T-helper 1 cell (primary cell): ENCODE measurements at regions not wholly inside any gene's neighbourhood (a gene's known extent, or its start where the extent isn't known, plus 50 kb on each side); places are given as distances from the start of the nearest gene placed in this dataset.
"Not testable (repeated sequence)": the region's sequence is repeated elsewhere in the genome, so short reads cannot be mapped to it uniquely, and the experiment has no call there.

Source experiments
- DNase-seq, 5 donors: peaks; one replicate each; pipeline ENCODE4 v3.0.0-alpha.2; 2012 to 2020

DNA sequence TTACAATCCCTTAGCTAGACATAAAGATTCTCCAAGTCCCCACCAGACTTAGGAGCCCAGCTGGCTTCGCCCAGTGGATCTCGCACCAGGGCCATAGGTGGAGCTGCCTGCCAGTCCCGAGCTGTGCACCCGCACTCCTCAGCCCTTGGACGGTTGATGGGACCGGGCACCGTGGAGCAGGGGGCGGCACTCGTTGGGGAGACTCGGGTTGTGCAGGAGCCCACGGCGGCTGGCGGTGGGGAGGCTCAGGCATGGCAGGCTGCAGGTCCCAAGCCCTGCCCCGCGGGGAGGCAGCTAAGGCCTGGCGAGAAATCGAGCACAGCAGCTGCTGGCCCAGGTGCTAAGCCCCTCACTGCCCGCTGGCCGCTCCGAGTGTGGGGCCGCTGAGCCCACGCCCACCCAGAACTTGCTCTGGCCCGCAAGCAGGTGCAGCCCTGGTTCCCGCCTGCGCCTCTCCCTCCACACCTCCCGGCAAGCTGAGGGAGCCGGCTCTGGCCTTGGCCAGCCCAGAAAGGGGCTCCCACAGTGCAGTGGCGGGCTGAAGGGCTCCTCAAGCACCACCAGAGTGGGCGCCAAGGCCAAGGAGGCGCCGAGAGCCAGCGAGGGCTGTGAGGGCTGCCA lies 275.0 kb upstream of the PDE3A start:
- DNase-seq, result not testable (repeated sequence)

DNA sequence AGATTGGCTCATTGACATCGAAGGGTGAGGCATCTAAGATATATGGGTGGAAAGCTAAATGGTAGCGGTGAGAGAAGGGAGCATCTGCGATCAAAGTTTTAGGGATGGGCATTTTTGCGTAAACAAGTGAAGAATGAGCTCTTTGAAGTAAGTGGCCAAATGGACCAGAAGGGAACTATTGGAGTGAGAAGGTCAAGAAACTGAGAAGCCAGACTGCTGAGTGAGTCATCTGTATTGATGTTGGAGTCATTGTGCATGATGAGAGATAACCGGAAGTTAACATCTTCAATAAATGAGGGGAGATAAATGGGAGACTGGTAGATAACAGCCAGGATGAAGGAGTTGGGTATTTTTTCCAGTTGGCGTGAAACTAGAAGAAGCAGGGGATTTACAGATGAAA lies 271.9 kb upstream of the PDE3A start:
- DNase-seq, result no peak

DNA sequence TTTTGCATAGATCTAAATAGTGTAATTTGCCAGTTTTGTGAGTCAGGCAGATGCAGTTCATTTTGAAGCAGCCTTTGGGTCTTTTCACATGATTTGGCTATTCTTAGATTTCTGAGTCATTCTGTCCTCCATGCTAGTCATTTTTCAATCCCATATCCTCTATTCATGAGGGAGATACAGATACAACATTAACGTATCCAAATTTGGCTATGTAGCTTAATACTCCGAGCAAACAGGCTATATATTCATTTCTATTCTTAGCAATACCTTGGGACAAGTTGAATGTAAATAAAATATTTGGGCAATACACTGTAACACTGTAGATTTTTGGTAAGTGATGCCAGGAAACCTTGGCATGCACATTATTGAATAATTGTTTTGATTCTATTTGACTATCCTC lies 270.7 kb upstream of the PDE3A start:
- no peak for DNase-seq

DNA sequence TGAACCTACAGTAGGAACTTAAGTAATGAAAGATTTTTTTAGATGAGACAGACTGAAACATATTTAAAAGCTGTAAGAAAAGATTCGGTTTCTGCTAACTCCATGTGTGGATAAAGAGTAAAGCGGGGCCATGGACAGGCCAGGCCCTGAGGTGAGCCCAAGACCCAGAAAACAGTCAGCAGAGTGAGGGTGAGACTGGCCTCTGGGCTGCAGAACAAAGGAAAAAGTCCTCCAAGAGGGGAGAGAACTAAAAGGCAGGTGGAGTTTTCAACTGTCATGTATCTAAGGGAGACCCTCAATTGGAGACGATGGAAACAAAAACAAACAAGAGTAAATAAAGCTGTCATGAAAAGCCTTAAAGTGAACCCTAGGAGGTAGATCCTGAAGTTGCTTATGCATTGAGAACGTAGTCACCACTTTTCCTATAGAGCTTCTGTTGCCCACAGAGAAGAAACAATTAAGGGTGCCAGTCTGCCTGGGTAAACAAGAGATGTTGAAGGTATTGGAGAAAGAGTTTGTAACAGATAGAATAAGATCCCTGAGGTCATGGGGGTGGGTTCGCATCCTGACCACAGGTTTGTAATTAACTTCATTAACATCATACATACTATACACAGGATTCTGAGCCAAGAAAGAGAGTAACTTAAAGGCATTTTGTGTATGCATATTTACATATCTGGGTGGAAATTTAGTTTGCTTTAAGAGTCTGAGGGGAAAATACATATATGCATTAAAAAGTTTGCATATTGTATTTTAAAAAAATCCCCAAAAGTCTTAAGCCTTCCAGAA lies 268.7 kb upstream of the PDE3A start:
- no peak for DNase-seq

DNA sequence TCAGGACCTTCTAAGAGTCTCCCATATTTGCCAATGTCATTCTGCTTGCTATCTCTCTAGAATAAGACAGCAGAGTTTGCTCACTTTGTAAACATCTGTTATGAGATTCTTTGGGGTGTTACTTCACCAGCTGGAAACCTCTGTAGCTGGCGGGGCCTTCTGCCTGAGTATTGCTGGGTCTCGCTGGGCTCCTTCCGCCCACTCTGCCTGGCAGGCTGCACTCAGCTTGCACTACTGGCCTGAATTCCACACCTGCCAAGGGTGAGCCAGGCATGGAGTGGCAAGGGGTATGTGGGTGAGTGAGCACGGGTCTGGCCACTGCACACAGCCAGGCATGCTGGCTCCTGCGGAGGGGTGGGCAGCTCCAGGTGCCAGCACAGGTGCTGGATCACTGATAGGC lies 267.3 kb upstream of the PDE3A start:
- no peak for DNase-seq

DNA sequence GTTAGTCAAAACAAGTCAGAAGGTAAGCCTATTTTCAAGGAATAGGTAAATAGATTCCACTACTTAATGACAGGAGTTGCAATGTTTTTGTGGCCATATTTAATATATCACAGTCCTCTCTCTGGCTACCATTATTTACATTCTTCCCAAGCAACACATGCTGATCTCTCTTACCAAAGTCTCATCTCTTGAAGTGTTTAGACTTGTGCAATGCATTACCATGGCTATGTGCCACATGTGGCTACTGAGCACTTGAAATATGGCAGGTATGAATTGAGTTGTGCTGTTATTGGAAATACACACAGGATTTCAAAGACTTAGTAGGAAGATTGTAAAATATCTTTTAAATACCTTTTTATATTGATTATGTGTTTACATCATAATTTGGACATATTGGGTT lies 262.4 kb upstream of the PDE3A start:
- no peak for DNase-seq

DNA sequence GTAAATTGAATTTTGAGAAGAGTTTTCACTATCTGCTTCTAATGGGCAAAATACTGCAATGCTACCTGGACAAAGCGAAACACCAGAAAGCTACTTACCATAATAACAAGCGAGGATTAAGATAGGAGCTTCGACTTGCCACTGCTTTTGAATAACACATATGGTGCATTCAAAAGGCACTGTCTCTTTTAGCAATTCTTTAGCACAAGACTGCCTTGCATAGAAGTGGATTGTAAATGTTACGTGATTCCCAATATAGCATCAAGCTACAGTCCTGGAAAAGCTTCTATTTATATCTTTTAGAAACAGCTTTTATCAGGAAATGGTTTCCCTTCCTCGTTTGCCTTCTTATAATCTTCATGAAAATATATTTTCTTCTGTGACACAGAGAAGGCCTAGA lies 258.7 kb upstream of the PDE3A start:
- DNase-seq, result no peak

DNA sequence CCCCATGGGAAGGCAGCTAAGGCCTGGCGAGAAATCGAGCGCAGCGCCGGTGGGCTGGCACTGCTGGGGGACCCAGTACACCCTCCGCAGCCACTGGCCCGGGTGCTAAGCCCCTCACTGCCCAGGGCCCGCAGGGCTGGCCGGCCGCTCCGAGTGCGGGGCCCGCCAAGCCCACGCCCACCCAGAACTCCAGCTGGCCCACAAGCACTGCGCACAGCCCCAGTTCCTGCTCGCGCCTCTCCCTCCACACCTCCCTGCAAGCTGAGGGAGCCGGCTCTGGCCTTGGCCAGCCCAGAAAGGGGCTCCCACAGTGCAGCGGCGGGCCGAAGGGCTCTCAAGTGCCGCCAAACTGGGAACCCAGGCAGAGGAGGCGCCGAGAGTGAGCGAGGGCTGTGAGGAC lies 253.0 kb upstream of the PDE3A start:
- not testable (repeated sequence) for DNase-seq

DNA sequence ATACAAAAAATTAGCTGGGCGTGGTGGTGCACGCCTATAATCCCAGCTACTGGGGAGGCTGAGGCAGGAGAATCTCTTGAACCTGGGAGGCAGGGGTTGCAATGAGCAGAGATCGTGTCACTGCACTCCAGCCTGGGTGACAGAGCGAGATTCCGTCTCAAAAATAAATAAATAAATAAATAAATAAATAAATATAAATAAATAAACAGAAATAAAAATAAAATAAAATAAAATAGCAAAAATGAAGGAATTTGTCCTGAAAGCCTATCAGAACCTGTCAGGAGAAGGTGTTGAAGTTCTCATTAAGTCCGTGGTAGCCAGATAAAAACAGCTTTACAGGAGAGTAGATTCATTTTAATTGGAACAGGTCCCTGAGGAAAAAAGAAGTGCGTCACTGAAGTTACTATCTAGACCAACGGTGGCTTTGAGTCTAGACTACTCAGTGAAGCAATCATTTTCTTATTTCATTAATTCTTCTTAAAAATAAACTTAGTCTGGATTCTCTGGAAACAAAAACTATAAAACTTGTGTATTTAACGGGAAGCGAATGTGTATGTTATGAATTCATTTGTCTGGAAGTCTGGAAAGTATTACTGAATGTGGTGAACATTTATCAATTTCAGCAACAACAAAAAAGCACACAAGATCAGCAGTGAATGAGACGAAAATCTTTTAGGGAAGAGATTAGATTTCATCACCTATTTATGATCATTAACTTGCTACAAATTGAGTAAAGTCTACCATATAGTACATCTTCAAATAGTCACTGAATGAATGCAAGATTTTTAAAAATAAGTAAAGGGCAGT lies 248.5 kb upstream of the PDE3A start:
- no peak for DNase-seq

DNA sequence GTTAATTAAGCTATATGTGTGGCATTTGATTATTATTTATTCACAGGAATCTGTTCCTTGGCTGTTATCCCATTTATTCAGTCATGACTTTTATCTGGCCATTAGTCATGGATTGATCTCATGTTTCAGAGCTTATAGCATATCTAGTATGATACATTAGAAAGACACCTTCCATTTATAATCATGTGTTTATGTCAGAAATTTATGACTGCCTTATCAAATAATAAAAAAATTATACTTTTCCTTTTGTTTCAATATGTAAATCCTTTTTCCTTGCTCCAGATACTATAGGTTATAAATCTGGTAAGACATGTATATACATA lies 248.0 kb upstream of the PDE3A start:
- DNase-seq, result no peak

DNA sequence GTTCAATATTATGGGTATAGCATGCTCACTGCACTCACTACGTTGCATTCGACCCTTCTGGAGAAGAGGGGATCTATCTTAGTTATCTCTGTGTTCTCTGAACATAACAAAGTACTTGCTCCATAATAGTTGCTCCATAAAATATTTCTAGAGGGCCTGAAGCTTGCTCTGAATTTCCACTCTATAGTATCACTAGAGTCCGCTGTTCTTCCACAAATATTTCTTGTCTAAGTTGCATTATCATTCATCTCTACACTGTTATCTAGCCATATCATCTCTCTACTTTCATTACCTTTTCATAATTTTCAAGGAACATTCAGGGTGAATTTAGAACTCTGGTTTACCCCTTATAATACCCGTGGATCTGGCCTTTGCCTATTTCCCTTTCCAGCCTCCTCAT lies 246.1 kb upstream of the PDE3A start:
- no peak for DNase-seq

DNA sequence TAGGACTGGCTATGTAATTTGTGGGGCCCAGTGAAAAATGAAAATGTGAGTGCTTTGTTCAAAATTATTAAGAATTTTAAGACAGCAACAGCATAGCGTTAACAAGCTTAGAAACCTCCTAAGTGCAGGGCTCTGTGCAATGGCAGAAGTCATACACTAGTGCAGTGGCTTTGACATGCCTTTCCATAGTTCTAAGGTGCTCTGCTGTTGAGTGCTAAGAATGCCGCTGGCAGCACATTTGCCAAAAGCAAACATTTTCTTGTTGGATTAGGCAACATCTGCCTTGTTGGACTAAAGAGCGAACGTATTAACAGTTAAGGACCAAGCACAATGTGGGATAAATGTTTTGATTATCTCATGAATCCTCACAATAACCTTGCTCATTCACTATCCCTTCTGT lies 244.9 kb upstream of the PDE3A start:
- DNase-seq, result no peak

DNA sequence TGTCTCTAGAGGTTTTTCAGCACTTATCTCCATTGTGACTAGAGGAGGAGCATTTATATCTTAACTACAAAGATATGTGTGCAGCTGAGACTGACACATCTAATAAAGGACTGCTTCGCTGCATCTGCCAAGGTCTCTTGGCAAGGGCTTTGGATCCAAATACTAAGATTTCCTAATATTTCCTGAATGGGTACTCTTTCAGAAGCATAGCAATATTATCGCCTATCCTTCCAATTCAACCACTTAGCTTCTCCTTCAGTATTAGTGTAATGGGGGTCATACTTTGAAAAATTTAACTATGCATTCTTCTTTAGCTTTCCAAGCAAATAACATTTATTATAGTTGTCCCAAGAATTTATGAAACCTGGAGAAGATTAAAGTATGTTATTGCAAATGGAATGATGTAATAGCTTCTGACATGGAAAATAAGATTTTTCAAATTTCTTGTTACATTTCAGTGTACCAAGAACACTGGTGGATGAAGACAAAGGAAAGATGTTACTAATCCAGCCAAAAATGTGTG lies 243.0 kb upstream of the PDE3A start:
- DNase-seq, result no peak

DNA sequence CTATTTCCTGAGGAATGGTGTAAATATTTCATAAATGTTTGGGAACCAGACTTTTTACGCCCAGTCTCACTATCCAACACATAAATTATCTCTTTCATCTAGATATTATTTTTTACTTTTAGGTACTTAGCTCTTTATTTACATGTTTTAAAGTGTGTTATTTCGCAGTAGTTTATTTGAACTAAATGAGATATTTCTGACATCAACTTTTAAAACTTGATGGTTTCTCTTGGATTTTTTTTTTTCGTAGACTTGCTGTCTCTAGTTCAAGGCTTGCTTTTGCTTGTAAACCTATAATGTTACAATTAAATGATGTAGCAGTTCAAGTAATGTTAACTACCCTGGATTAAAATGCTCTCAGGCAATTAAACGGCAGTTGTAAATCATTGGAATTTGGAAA lies 241.7 kb upstream of the PDE3A start:
- DNase-seq, result no peak

DNA sequence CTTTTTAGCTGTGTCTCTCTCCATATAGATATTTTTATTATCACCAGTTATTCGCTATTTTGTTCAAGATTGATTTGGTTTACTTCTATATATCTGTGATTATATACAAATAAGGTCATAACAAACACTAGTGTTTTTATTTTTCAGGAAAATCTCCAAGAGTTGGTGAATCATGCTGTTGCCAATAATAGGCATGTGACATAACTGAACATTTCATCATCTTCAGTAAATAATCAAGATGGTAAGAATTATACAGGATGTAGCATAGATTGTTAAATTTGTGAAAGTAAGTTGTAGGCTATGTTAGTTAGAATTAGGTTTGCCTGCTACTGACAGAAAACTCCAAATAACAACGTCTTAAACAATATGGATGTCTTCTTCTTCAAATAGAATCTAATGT lies 240.9 kb upstream of the PDE3A start:
- no peak for DNase-seq

DNA sequence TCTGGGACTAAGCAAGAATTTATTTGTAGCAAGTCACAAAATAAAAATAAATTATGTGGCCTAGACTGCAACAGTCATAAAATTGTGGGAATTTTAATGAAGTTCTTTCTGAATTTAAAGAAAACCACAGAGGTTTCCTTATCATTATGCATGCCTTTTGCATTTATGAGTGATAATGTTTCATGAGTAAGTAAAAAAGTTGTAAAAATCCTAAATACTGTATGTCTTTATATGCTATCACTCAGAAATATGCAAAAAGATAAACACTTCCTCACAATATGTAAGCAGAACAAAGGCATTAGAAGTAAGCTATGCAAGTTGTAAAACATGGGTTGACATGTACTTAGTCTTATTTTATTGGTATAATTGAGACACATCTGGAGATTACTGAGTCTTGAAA lies 239.4 kb upstream of the PDE3A start:
- no peak for DNase-seq

DNA sequence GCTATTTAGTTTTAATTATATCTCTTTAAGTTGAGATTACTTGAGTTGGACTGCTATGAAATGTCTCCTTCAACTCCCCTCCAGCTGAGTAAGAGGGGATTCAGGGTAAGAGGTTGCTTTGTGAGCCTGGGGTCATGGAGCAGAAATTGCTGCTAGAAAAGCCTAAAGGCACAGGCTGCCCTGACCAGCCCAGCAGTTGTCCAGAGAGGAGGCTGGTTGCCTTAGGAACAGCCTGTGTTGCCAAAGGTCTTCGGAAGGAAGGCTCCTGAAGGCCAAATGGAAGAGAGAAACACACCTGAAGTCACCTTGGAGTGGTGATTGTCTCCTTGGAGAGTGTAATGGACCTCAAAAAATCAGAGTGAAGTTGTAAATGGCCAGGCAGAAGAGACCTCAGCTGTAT lies 235.5 kb upstream of the PDE3A start:
- DNase-seq, result no peak

DNA sequence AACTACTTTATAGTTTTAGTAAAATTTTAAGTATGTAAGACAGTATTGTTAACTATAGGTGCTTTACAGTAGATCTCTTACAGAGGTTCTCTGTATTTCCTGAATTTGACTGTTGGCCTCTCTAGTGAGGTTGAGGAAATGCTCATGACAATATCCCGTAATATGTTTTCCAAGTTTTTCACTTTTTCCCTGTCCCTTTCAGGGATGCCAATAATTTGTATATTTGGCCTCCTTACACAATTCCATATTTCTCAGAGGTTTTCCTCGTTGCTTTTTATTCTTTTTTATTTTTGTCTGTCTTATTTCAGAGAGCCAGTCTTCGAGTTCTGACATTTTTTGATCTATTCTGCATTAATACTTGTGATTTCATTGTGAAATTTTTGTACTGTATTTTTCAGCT lies 233.7 kb upstream of the PDE3A start:
- no peak for DNase-seq

DNA sequence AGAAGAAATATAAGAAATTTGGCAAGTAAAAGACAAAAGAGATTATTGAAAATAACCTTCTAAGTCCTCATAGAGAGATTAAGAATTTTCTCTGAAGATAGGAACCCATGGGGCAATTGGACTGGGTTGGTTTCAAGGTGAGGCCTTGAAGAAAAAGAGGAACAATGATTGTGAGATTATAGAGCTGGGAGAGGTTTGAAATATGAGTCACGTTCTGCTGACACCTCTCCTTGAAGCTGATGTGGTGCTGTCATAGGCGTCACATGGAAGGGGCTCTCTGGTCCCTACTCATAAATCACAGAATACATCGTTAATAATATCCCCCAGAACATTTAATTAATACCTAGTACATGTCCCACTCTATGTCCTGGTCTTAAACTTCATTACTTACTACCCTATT lies 227.6 kb upstream of the PDE3A start:
- DNase-seq, result no peak

DNA sequence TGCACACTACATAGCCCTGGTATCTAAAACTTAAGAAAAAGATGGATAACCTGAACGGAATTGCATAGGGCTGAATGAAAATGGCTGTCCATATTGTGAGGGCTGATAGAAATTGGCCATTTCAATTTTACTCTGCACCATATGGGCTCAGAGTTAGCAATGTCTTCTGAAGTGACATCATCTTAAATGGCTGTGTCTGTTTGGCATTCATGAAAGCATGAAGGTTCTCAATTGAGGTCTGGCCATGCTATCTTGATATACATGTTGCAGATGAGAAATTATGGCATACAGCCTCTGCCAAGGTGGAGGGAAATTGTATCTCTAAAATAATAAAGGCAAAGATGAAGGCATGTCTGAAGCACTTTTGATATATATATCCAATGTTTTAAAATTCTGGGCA lies 226.0 kb upstream of the PDE3A start:
- no peak for DNase-seq

DNA sequence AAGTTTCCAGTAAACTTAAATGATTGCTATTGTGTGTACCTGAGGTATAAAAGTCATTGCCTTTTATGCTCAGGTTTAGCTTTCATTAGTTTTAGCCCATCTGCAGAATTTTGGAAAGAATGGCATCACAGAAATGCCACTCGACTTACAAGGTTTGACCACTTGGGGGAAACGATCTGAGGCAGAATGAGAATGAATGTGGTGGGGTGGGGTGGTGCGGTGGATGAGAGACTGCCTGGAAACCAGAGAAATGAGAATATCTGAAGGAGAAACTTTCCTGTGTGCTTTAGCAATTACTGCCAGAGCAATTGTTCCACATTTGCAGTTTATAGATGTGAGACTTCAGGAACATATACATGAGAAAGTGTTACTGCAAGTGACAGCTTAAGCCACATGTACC lies 225.4 kb upstream of the PDE3A start:
- no peak for DNase-seq

DNA sequence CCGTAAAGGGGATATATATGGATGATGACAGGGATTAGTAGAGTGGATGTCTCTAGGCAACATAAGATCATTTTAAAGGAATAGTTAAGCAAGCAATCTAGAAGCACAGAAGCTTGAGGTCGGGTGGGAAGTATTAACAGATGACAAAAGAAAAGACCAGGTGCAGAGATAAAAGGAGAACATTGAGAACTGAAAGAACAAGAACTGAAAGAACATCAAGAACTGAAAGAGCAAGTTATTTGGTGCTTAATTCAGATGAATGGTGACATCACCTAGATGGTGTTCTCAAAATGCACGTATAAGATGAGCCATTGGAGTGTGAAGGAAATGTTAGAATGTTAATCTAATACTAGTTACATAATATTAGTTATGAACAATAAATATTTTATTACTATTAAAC lies 224.0 kb upstream of the PDE3A start:
- DNase-seq, result no peak

DNA sequence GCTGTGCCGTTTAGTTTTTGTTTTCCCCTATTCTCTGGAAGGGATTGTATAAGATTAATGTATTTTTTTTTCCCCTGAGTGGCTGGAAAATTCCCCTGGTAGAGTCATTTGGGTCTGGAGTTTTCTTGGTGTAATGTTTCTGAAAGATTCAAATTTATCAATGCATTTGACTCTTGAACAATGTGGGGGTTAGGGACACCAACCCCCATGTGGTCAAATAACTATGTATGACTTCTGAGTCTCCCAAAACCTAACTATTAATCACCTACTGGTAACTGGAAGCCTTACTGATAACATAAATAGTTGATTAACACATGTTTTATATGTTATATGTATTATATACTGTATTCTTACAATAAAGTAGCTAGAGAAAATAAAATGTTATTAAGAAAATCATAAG lies 220.1 kb upstream of the PDE3A start:
- no peak for DNase-seq

DNA sequence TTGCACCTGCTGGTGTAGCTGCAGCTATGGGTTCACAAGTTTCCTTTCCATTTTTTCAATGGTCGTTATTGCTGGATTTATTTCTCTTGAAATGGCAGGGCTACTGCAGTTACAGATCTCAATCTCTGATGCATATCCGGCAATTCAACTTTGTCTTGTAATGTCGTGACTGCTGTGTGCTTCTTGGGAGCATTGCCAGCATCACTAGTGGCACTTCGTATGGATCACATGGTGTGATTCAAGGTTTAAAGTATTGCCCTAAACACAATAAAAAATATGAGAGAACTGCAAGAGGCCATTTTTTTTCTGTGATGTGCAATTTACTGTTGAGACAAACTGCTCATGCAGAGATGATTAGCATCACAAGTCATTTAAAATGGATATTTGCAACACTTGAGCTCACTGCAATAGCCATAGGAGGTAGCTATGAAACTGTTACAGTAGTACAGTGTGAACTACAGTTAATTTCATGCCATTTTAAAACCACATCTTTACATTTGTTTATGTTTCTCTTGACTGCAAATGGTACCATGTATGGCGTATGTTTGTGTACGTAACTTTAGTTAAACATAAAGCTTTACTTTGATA lies 217.4 kb upstream of the PDE3A start:
- DNase-seq, result no peak
